ENCODE measurements at regions not wholly inside any gene's neighbourhood (a gene's known extent, or its start where the extent isn't known, plus 50 kb on each side); places are given as distances from the start of the nearest gene placed in this dataset.
"Not testable (repeated sequence)": the region's sequence is repeated elsewhere in the genome, so short reads cannot be mapped to it uniquely, and the experiment has no call there.

DNA sequence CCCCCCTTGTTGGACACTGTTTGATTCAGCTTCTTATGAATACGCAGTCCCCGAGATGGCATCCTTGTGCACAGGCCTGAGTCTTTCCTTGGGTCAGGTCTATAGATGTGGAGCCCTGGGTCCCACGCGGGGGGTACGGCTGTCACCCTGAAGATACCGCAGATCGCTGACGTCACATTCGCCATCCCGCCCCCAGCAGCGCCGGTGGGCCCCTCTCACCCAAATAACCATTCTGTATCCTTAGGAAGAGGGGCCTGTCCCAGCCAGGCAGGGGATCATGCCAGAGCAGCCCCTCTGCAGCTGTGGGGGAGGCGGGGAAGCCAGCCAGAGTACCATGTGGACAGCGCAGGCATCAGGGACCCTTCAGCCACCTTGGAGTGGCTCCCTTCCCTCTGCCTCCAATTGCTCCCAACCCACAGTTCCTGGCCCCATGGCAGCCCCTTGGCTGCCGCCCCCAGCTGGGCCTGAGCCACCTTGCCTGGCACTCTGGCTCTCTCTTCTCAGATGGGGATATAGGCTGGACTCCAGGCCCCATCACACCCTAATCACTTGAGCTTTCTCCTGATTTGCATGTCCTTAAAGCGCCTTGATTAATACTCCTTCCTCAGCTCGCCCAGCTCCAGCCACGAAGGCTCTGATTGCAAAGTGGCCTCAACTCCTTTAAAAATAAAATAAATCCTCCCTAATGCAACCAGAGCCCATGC, 189.8 kb downstream of the C9orf50 start:
- DNase-seq, result no peak

DNA sequence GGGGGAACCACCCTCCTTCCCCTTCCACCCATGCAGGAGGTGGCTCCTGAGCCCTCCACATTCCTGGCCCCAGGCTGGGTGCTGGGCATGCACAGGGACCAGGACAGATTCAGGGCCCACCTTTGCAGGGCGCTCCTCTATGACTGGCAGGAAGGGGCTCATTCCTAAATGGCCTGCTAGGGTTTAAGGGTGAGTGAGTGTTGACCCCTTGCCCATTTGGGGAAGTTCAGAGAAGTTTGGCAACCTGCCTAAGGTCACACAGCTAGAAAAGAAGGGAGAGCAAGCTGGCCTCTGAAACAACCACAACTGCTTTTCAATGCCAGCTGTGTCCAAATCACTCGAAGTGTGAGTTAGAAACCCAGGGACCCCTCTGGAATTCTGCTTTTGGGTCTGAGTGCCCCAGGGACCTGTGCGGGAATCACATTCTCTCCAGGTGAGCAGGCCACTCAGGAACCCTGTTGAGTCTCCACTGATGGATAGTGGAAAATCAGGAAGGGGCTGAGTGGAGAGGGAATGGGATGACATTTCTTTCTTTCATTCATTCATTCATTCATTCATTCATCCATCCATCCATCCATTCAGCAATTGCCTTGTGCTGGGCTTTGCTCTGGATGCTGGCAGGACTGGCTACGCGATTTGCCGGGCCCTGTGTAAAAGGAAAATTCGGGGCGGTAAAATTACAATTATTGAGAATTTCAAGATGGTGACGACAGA, 191.9 kb downstream of the C9orf50 start:
- DNase-seq, result no peak

DNA sequence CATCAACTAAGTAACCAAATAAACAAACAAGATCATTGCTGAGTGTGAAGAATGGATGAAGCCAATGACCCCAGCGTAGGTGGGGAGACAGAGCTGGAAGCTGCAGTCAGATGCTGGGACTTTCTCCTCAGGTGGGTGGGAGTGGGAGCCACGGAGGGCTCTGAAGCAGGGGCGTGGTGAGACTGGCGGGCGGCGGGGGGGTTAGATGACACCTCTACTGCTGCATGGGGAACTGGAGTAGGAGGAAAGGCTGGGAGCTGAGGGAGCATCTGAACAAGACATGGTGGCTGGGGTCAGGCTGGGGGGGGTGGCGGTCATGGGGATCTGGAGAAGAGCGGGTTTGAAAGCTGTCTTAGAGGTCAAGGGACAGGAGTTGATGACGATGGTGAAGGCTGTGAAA, 193.8 kb downstream of the C9orf50 start:
- DNase-seq, result no peak

DNA sequence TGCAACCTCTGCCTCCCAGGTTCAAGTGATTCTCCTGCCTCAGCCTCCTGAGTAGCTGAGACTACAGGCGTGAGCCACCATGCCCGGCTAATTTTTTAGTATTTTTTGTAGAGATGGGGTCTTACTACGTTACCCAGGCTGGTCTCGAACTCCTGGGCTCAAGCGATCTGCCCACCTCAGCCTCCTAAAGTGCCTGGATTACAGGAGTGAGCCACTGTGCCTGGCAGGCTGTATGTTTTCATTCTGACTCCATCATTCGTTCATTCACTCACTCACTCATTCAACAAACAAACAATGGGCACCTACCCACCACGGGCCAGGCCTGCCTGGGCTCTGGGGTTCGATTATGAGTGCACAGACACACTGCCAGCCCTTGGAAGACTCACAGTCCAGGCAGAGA, 197.1 kb downstream of the C9orf50 start:
- not testable (repeated sequence) for DNase-seq

DNA sequence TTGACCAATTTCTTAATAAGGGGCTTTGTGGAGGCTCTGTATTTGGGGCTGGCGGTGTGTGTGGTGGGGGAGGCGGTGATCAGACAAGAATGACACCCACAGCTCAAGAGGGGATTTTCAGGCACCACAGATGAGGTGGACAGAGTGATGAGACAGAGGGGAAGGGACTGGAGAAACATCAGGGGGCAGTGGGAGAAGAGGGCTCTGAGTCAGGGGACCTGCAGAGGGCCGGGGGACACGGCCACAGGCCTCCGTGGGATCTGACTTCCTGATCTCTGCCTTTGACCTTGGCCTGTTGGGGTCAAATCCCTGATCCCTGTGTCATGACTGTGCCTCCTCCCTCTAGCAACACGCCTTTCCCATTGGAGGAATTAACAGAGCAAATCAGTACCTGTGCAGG, 197.7 kb downstream of the C9orf50 start:
- no peak for DNase-seq

DNA sequence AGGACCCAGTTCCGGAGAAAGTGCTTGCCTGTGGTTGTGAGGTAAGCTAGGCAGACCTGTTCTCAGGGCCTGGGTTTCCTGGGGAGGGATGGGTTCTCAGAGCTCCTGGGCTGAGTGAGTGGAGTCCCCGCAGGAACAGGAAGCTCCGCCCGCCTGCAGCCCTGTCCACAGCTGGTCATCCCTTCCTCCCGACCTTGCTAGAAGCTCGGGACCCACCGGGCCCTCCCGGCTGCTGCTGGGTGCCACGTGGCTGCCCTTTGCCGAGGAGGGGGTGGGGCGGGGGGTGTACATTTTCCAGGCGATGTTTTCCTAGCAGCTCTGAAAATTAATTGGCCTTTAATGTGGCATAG, 198.1 kb downstream of the C9orf50 start:
- peak in 1 of 2 donors; percentile 30 for DNase-seq

DNA sequence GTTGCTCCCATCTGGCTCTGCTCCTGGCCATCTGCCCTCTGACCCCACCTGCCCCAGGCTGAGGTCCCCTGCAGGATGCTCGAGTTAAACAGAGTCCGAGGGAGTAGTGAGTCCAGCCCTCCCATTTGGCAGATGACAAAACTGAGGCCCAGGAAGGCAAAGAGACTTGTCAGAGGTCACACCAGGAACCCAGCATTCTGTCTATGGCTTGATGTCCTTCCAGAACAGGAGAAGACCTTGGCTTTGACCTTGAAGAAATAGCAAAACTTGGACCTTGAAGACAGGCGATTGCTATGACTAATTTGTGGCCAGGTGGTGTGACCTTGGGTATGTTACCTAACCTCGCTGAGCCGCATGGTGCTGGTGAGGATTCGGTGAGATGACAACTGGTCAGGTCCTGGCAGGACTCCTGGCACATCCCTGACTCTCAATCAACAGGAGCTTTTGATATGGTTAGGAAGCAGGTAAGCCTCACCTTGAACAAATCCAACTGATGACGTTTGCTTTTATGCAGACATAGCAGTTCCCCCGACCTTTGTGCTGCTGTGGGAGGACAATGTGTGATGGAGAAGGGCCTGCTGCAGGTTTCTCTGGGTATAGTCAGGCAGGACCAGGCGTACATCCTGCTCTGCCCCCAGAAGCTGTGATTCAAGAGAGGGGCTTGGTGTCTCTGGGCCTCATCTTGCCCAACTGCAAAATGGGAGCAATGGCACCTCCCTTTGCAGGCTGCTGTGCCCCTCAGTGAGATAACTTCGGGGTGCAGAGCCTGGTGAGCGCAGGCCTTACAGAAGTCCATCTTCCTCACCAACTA, 198.7 kb downstream of the C9orf50 start:
- no peak for DNase-seq

DNA sequence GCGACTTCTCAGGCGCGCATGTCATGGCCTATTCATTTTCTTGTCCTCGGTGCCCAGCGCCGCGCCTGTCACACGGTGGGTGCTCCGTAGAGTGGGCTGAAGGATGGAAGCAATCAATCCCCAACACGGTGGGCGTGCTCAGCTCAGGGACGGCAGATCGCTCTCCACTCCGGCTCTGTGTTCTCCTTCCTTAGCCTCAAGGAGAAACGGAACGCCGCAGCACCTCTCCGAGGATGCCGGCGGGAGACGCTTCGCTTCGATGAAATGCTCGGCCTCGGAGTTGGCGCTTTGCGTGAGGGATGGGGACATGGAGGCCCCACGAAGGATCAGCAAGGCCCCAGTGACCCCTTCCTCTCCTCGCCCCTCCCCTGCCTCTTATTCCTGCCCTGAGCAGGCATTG, 199.5 kb downstream of the C9orf50 start:
- no peak for DNase-seq

DNA sequence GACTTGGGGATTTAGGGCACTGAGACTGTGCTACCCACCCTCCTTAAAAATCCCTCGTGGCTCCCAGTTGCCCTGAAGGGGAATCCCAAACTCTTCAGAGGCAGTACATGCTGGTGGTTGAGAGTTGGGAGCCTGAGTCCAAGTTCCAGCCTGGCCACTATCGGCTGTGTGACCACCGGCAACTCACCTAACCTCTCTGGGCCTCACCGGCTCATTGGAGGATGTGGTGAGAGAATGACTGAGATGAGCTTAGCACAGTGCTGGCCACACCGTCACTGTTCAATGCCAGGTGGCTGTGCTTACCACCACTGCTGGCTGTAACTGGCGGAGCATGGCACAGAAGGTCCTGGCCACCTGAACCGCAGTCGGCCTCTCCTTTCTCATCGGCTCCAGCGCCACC, 200.2 kb downstream of the C9orf50 start:
- no peak for DNase-seq

DNA sequence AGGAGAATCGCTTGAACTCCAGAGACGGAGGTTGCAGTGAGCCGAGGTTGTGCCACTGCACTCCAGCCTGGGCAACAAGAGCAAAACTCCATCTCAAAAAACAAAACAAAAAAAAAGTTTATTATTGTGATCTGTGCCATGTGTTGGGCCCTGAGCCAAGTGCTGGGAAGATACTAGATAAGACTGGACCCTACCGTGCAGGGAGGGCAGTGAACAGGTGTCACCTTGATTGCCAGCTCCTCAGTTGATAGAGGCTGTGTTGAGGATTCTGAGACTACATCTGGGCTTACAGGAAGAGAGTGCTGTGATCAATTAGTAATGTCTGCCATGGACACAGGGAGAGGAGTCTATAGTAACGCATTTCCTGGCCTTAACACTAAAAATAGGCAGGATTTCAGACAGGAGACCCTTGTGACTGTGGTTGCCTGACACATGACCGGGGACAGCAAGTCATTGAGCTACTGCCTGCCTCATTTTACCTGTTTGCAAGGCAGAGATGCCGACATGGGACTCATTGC, 201.5 kb downstream of the C9orf50 start:
- DNase-seq, result no peak

DNA sequence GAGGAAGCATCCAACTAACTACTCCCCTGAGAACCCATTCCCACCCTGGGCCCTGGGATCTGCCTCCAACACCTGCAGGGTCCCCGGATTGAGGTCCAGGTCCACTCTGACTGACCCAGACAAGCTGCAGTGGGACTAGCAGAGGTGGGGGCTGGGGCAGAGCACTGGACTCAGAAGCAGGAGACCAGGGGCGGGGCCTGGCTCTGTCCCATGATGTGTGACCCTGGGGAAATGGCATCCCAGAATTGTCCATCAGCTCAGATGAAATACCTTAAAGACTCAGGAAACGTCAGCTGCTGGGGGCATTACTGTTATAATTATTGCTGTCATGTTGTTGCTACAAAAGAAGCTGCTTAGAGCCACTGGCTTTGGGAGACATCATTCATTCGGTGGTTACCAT, 202.4 kb downstream of the C9orf50 start:
- no peak for DNase-seq

DNA sequence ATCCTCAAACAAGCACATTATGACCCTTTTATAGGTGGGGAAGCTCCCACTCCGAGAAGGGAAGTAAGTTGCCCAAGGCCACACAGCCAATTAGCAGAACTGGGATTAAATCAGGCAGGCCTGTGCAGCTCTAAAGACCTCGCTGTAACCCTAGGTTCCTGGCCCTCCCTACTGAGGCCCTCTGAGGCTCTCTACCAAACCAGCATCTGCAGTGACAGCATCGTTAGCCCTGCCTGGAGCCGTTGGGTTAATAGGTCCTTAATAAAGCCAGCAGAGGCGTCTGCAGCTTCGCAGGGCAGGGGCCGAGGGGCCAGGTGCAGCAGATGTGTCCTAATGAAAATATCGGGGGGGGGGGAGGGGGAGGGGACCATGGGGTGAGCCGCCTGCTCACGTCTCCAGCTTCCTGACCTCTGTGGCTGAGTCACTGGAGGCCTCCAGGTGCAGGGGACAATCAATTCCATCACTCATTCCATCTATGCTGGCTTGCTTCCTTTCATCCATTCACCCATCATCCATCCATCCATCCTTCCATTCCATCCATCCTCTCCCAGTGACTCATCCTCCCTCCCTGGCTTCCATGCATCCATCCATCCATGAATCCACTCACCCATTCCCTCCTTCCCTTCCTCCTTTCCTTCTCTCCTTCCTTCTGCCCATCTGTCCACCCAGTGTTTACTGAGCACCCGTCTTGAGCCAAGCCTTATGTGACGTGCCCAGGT, 203.9 kb downstream of the C9orf50 start:
- DNase-seq, result peak in 1 of 2 donors; percentile 28

DNA sequence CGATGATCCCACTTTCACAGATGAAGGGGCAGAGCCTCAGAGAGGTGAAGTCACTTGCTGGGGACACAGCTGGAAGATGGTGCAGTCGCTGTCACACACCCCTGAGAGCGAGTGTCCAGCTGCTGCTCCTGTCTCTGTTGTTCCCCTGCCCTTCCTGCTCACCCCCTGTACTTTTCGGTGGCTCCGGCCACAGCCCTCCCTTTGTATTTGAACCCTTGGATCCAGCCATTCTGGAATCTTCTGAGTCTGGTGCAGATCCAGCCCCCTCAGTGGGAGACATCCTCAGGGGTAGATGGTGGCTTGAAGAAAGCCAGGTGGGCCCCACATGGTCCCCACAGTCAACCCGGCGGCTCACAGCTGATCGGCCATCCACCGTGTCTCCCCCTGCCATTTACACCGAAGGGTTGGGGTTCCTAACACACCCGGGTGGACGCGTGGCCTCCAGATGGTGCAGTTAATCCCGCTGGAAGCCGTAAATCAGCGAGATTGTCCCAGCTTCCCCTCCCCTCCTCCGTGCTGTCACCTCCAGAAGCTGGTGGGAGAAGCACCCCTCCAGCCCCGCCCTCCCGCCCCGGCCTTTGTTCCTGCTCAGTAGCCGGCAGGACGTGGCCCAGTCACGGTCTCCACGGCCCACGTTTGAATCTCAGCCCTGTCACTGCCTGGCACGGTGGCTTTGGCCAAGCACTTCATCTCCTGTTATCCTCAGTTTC, 204.8 kb downstream of the C9orf50 start:
- no peak for DNase-seq

DNA sequence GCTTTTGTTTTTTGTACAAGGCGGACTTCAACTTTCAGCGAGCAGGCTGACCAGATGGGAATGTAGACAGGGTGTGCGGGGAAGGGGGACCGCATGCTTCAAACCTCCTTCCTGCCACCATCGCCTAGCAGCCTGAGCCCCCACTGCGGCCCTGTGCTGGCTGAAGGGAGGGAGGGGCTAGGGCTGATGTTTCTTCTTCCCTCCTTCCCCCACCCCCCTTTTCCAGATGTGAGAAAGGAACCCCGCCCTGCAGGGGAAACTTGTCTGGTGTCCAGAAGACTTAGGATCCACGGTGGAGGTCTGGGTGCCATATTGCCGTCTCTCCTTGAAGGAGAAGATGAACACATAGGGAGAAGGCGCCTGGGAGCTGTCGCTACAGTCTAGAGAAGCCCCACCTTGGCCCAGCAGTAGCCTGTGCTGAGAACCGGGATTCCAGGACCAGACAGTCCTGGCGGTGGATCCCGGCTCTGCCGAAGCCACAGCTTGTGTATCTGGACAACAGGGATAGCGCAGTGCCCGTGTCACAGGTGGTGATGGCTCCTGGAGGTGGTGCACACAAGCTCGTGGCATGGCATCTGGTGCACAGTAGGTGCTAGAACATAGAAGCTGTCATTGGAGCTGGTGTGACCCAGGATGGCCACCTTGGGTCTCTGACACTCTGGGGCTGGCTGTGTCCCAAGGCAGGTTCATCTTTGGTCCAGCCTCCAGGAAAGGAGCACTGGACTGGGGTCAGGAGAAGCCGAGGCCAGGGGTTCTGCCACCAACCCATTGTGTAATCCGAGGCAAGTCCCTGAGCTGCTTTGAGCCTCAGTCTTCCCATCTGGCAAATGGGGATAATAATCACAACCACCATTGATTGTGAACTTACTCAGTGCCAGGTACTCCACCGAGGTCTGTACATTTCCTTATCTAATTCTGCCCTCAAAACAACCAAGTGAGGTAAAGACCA, 205.6 kb downstream of the C9orf50 start:
- no peak for DNase-seq

DNA sequence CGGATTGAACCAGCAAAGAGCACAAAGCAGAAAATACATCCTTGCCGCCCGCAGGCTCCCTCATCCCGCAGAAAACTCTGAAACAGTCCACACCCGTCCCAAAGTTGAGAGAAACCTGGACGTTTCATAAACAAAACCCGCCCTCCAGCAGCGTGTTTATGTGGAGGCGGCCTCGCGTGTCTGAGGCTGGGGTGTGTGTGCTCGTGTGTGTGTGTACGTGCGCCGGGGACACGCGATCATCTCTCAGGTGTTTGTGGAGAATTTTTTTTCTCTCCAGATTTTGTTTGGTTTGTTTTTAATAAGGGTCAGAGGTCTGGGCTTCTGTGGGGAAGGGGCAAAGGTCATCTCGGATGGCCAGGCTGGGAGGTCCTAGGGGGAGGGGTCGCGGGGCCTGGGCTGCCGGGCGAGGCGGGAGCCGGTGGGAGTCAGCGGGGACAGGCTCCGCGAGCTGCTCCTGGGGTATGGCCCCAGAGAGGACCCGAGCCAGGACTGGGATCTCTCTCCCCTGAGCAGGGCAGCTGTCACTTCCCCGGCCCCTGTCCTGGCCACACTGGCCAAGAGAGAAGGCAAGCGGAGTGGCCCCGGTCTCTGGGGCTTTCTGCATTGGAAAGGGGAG, 206.4 kb downstream of the C9orf50 start:
- peak; percentile 55 to 61 for DNase-seq

DNA sequence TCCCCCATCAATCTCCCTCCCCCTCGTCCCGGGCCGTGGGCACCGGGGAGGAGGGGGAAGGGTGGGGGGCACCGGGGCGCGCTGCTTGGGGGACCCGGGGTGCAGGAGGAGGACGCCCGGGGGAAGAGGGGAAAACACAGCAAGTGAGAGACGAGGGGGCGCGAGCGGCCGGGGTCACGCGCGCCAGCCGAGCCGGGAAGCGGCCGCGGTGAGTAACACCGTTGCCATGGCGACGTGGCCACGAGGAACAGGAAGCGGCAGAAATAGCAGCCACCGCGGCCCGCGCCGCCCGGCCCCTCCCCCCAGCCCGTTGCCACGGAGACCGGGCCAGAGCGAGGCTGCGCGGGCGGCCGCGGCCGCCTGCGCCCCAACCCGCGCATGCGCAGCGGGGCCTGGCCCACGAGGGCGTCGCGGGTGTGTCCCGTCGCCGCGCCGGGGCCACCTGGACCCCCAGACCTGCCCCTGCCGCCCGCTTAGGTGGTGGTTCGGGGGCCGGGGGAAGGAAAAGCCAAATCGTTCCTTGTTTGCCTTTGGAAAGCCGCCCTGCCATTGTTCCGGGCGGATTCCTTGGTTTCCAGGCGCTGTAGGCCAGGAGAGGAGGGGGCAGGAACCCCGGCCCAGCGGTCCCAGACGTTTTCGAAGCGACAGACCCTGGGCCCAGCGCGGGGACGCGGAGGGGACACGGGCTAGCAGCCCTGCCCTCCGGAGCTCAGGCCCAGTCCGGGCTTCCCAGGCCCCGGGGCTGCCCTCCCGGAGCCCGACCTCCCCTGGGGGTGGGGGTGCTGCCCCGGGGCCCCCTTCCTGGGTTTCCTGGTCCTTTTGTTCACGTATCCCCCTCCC, 207.1 kb downstream of the C9orf50 start:
- peak; percentile 98 to 99 for DNase-seq

DNA sequence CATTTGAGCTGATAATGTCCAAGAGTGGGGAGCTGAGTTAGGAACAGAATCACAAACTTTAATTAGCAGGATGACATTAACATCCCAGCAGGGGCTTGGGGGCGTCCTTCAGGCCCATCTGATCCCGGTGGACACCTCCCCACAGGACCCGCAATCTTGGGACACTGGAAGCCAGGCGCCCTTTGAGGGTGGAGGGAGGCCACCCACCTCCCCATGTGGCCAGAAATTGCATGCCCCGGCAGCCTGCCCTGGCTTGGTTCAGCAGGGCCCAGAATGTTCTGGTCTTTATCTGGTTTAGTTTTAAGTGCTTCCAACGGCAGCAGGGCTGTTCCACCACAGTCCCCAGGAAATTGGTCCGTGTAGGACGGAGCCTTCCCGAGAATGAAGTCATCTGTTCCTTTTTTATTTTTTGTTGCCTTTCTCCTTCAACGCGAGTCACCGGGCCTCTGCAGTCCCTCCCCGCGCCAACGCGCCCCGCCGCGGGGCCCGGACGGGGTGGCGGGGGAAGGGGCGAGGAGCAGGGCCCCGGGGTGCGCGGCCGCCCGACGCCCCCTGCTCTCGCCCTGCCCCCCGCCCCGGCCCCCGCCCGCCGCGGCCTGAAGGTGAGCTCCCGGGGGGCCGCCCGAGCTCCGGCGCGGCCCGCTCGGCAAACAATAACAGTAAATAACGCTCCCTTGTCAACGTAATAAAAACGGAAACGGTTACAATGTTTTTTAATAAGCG, 207.9 kb downstream of the C9orf50 start:
- DNase-seq, result peak in 1 of 2 donors; percentile 72

DNA sequence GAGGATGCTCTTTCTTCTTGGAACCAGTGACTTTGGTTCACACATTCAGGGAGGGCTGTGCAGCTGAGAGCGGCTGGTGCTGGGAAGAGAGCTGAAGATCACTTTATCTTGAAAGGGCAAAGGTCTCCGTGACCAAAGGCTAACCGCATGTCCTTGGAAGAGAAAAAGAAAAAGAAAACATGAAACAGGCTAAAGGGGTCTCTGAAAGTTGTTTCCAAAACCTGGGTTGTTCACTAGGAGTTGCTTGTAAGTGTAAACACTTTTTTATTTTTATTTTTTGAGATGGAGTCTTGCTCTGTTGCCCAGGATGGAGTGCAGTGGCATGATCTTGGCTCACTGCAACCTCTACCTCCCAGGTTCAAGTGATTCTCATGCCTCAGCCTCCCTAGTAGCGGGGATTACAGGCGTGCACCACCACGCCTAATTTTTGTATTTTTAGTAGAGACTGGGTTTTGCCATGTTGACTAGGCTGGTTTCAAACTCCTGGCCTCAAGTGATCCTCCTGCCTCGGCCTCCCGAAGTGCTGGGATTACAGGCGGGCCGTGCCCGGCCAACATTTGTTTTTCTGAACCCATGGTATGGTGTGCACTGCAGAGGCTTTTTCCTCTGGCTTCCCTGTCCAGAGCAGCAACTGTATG, 208.6 kb downstream of the C9orf50 start:
- not testable (repeated sequence) for DNase-seq

Data from CD4-positive, alpha-beta T cell treated with Interleukin-4 for 1 hour (primary cell).